GM10266 (cell line): ENCODE measurements at regions not wholly inside any gene's neighbourhood (a gene's known extent, or its start where the extent isn't known, plus 50 kb on each side); places are given as distances from the start of the nearest gene placed in this dataset.

ENCODE experiments used
- DNase-seq: peaks from one replicate; pipeline ENCODE4 v3.0.0; 2012; ENCODE audit errors: extremely low spot score
- TF ChIP-seq, protein P1 (sequence below): IDR thresholded peaks from 2 replicates; pipeline ENCODE4 v1.5.1; 2012; ENCODE audit warnings: mild to moderate bottlenecking, low read depth; ENCODE audit not compliant: control insufficient read depth, insufficient read depth; ENCODE audit errors: missing control alignments

DNA sequence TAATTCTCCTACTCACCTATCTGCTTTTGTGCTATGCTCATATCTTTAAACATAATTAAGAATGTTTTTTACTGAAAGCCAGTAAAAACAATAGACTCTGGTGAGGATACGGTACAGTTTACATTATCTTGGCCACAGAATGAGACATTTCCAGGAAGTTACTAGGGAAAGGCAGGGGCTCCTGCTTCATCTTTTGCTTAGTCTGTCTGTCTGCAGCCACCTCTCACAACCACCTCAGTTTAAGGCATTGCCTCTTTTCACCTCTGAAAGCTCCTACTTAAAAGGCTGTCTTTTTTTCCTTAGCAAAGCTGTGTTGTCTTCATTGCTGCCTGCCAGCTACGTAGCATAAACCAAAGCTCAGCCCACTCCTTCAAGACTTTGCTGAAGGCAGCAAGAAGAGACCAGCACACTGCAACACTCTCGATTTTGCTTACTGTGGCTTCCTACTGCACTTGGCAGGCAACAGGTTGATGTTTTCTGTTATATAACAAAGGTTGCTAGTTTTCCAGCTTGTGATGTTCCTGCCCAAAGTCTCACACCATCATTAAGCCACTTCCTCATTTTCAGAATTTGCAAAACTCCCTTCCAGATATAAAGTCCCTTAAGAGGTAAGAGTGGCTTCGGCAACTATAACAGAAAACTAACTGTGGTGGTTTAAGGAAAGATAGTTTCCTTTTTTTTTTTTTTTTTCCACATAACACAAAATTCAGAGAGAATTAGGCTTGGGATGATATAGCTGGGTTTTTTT is 432.9 kb downstream of the GRXCR1 start:
- DNase-seq: peak; percentile 3
- TF ChIP-seq, protein P1, sequence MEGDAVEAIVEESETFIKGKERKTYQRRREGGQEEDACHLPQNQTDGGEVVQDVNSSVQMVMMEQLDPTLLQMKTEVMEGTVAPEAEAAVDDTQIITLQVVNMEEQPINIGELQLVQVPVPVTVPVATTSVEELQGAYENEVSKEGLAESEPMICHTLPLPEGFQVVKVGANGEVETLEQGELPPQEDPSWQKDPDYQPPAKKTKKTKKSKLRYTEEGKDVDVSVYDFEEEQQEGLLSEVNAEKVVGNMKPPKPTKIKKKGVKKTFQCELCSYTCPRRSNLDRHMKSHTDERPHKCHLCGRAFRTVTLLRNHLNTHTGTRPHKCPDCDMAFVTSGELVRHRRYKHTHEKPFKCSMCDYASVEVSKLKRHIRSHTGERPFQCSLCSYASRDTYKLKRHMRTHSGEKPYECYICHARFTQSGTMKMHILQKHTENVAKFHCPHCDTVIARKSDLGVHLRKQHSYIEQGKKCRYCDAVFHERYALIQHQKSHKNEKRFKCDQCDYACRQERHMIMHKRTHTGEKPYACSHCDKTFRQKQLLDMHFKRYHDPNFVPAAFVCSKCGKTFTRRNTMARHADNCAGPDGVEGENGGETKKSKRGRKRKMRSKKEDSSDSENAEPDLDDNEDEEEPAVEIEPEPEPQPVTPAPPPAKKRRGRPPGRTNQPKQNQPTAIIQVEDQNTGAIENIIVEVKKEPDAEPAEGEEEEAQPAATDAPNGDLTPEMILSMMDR: no peak

DNA sequence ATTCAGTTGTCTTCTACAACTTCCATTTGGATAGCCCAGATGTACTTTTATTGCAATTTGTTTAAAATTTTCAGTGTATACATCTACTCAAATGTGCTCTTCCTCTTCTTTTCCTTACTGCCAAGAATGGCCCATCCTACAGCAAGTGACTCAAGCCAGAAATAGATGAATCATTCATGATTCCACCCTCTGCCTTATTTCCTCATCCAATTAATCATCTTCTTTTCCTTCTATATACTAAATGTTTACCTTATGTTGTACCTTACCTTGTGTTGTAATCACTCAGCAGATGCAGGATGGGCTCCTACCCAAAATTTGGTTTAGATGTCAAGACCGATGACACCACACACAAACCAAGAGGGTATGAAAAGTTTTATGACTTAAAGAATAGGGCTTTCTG is 437.8 kb downstream of the GRXCR1 start:
- no peak for DNase-seq
- TF ChIP-seq, protein P1: no peak

DNA sequence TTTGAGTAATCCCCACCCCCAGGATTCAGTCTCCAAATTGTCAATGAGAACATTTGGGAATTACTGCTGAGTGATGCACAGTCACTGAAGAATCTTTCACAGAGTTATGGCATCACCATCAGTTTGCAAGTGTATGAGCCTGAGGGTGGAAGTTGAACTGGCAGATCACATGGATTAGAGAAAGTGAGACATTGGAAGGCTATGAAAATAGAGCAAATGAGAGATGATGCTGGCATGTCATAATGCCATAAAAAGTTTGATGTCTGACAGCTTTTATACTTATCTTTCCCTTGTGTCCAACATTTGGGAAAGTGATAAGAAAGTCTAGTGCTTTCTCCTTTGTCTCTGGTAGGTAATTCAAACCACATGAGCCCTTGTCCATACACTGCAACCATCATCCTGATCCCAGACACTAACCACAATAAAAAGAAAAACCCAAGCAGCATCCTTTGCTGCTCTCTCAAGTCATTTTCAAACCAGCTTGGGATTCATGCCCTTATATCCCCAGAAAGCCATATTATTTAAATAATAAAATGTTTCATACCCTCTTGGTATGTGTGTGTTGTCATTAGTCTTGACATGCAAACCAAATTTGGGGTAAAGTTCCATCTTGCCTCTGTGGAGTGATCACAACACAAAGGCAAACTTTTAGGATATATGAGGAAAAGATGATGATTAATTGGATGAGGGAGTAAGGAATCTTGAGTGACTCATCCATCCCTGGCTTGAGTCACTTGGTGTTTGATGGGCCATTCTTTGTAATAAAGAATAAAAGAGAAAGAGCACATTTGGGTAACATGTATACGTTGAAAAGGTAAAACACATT is 438.9 kb downstream of the GRXCR1 start:
- DNase-seq: no peak
- TF ChIP-seq, protein P1: no peak

GRCh38 chr4:43332052-43332425 is 439.5 kb downstream of the GRXCR1 start:
- DNase-seq: no peak
- TF ChIP-seq, protein P1: no peak

- no peak for DNase-seq
- TF ChIP-seq, protein P1: no peak
Observed at GRCh38 chr4:43337707-43338106, 445.2 kb downstream of the GRXCR1 start.

- no peak for DNase-seq
- TF ChIP-seq, protein P1: no peak
Observed at GRCh38 chr4:43339435-43339834, 446.9 kb downstream of the GRXCR1 start.

DNA sequence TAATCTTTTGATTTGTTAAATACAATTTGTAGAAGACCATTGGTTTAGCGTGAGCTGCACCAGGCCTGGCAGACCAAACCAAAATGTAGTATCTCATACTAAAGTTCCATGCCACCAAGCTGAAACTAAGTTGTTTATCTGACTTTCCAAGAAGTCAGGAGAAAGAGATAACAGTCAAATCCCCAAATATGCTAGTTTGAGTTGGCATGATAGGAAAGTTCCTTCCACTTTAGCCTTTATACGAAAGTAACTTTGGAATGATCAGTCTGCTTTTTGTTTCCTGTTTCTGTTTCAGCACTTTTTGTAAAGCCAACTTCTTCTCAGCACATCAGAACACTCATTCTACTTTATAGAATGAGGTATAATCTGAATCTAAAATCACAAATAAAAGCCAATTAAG is 449.2 kb downstream of the GRXCR1 start:
- TF ChIP-seq, protein P1: no peak
- no peak for DNase-seq
